SK-N-SH (cell line): ENCODE measurements at regions not wholly inside any gene's neighbourhood (a gene's known extent, or its start where the extent isn't known, plus 50 kb on each side); places are given as distances from the start of the nearest gene placed in this dataset.

Source experiments
- CTCF ChIA-PET: fragments of 300-600, 350-600 bp; formaldehyde crosslinking; extraction: SDS; loops from one replicate; lab custom pipeline; 2021; lab: Yijun Ruan, JAX
- POLR2A ChIA-PET: fragments of 350-600 bp; sonication (Branson Sonifier 250); formaldehyde crosslinking; extraction: SDS; loops from one replicate; lab custom pipeline; 2020; ENCODE audit warnings: antibody characterized with exemption, inconsistent platforms; lab: Yijun Ruan, JAX
- DNase-seq: peaks from one replicate; pipeline ENCODE4 v3.0.0; 2012
- H2AFZ ChIP-seq: fragments of 200-600 bp; sonication (generic); 2 replicates; pipeline ENCODE4 v1.8.1; 2016; ENCODE audit warnings: antibody characterized with exemption, mild to moderate bottlenecking, low read depth
- H3F3A ChIP-seq: fragments of 200-600 bp; sonication (generic); replicated peaks from 2 replicates; pipeline ENCODE3; 2016; ENCODE audit warnings: antibody characterized with exemption, mild to moderate bottlenecking; ENCODE audit not compliant: insufficient read depth
- H3K27ac ChIP-seq, 2 experiments: fragments of 200-500 bp in 1 of 2; fragments of 200-600 bp in 1 of 2; sonication (Bioruptor generic) in 1 of 2; sonication (generic), shearing (Covaris generic) in 1 of 2; 2 replicates each; pipeline versions ENCODE4 v1.5.1 to v1.6.1; 2014 to 2016; ENCODE audit warnings: low read depth in 2 of 2, inconsistent platforms in 1 of 2, low read length in 1 of 2, mild to moderate bottlenecking in 1 of 2, mixed read lengths in 1 of 2
- H3K27me3 ChIP-seq: fragments of 200-600 bp; sonication (generic), shearing (Covaris generic); 2 replicates; pipeline ENCODE4 v1.6.1; 2016; ENCODE audit warnings: mixed run types; ENCODE audit not compliant: insufficient read depth
- H3K36me3 ChIP-seq, 2 experiments: fragments of 200-500 bp in 1 of 2; fragments of 200-600 bp in 1 of 2; sonication (Bioruptor generic) in 1 of 2; sonication (generic) in 1 of 2; replicated peaks in 1 of 2; 2 replicates each; pipeline versions ENCODE3 to v1.5.1; 2014 to 2016; ENCODE audit warnings: low read length in 1 of 2, mild to moderate bottlenecking in 1 of 2; ENCODE audit not compliant: insufficient read depth in 2 of 2, control insufficient read depth in 1 of 2
- H3K4me1 ChIP-seq, 2 experiments: fragments of 200-500 bp in 1 of 2; fragments of 200-600 bp in 1 of 2; sonication (Bioruptor generic) in 1 of 2; sonication (generic), shearing (Covaris generic) in 1 of 2; 2 replicates each; pipeline versions ENCODE4 v1.5.1 to v1.6.1; 2014 to 2016; ENCODE audit warnings: low read depth in 1 of 2, low read length in 1 of 2, mixed run types in 1 of 2; ENCODE audit not compliant: insufficient read depth in 2 of 2, control insufficient read depth in 1 of 2
- H3K4me2 ChIP-seq: fragments of 200-600 bp; sonication (generic), shearing (Covaris generic); 2 replicates; pipeline ENCODE4 v1.6.1; 2017; ENCODE audit warnings: mixed run types
- H3K4me3 ChIP-seq, 2 experiments: fragments of 200-500 bp in 1 of 2; fragments of 200-600 bp in 1 of 2; sonication (Bioruptor generic) in 1 of 2; sonication (generic), shearing (Covaris generic) in 1 of 2; 2 replicates each; pipeline versions ENCODE4 v1.5.1 to v1.8.1; 2014 to 2016; ENCODE audit warnings: low read depth in 2 of 2, inconsistent platforms in 1 of 2, low read length in 1 of 2, mild to moderate bottlenecking in 1 of 2, mixed read lengths in 1 of 2, moderate library complexity in 1 of 2
- H3K79me2 ChIP-seq: fragments of 200-600 bp; sonication (generic); 2 replicates; pipeline ENCODE4 v1.8.1; 2017; ENCODE audit warnings: mild to moderate bottlenecking; ENCODE audit not compliant: insufficient read depth
- H3K9ac ChIP-seq: fragments of 200-600 bp; sonication (generic); 2 replicates; pipeline ENCODE4 v1.6.1; 2017; ENCODE audit warnings: mixed run types
- H3K9me2 ChIP-seq: fragments of 200-600 bp; sonication (generic); 2 replicates; pipeline ENCODE4 v1.6.1; 2017; ENCODE audit warnings: mixed run types
- H3K9me3 ChIP-seq: fragments of 200-600 bp; sonication (generic); 2 replicates; pipeline ENCODE4 v1.6.1; 2017; ENCODE audit warnings: mixed run types, mild to moderate bottlenecking, moderate library complexity
- H4K20me1 ChIP-seq: fragments of 200-600 bp; sonication (generic); 2 replicates; pipeline ENCODE4 v1.6.1; 2017; ENCODE audit warnings: mild to moderate bottlenecking, mixed run types; ENCODE audit not compliant: insufficient read depth
- CHD2 ChIP-seq: fragments of 150-350 bp; IDR thresholded peaks from 2 replicates; pipeline ENCODE4 v1.6.1; 2018; ENCODE audit warnings: low read length; ENCODE audit not compliant: partially characterized antibody
- ELF1 ChIP-seq: IDR thresholded peaks from 2 replicates; pipeline ENCODE4 v1.4.0; 2012
- FOSL2 ChIP-seq: IDR thresholded peaks from 2 replicates; pipeline ENCODE4 v1.4.0; 2012; ENCODE audit warnings: low read depth, mild to moderate bottlenecking, moderate library complexity, borderline replicate concordance
- FOXM1 ChIP-seq: IDR thresholded peaks from 2 replicates; pipeline ENCODE4 v1.4.0; 2012; ENCODE audit warnings: low read depth, mild to moderate bottlenecking
- GATA2 ChIP-seq: sonication (generic); formaldehyde crosslinking; IDR thresholded peaks from 2 replicates; pipeline ENCODE4 v1.5.0; 2020; ENCODE audit warnings: mild to moderate bottlenecking, missing genetic modification reagents
- MXI1 ChIP-seq: IDR thresholded peaks from 2 replicates; pipeline ENCODE4 v1.6.1; 2012; ENCODE audit warnings: mild to moderate bottlenecking, low read depth, low read length, improper control_type of control experiment
- NFIC ChIP-seq: IDR thresholded peaks from 2 replicates; pipeline ENCODE4 v1.4.0; 2012; ENCODE audit warnings: borderline replicate concordance
- NRF1 ChIP-seq: IDR thresholded peaks from 2 replicates; pipeline ENCODE4 v1.6.1; 2012; ENCODE audit warnings: low read depth, mild to moderate bottlenecking, low read length
- POLR2AphosphoS5 ChIP-seq: IDR thresholded peaks from 2 replicates; pipeline ENCODE4 v1.6.1; 2012; ENCODE audit warnings: low read depth, low read length
- RAD21 ChIP-seq: IDR thresholded peaks from 2 replicates; pipeline ENCODE4 v1.6.1; 2012; ENCODE audit warnings: mild to moderate bottlenecking, low read length
- RCOR1 ChIP-seq: fragments of 150-350 bp; IDR thresholded peaks from 2 replicates; pipeline ENCODE4 v1.6.1; 2017; ENCODE audit warnings: antibody characterized with exemption, low read length
- RXRA ChIP-seq: IDR thresholded peaks from 2 replicates; pipeline ENCODE4 v1.4.0; 2012; ENCODE audit warnings: low read depth, mild to moderate bottlenecking, borderline replicate concordance
- SMC3 ChIP-seq: IDR thresholded peaks from 2 replicates; pipeline ENCODE4 v1.6.1; 2012; ENCODE audit warnings: low read depth, low read length, improper control_type of control experiment
- TCF12 ChIP-seq: IDR thresholded peaks from 2 replicates; pipeline ENCODE4 v1.4.0; 2012
- TEAD4 ChIP-seq: IDR thresholded peaks from 2 replicates; pipeline ENCODE4 v1.4.0; 2012; ENCODE audit warnings: mild to moderate bottlenecking, borderline replicate concordance; ENCODE audit not compliant: insufficient read depth
- USF1 ChIP-seq: IDR thresholded peaks from 2 replicates; pipeline ENCODE4 v1.4.0; 2012; ENCODE audit warnings: low read depth, borderline replicate concordance
- USF2 ChIP-seq: fragments of 150-350 bp; IDR thresholded peaks from 2 replicates; pipeline ENCODE4 v1.6.1; 2017; ENCODE audit warnings: antibody characterized with exemption, low read length, low read depth, borderline replicate concordance
- WGBS: methylation state at CpG from one replicate; pipeline ENCODE4 v1.1.6; 2017; ENCODE audit warnings: low lambda C conversion rate; 5-methylcytosine and 5-hydroxymethylcytosine counted together
- TF ChIP-seq, protein P1 (sequence below): IDR thresholded peaks from 2 replicates; pipeline ENCODE4 v1.4.0; 2012; ENCODE audit warnings: low read depth
- TF ChIP-seq, protein P2 (sequence below): fragments of 150-350 bp; IDR thresholded peaks from 2 replicates; pipeline ENCODE4 v1.6.1; 2016; ENCODE audit warnings: mild to moderate bottlenecking, low read depth, low read length
- TF ChIP-seq, protein P3 (sequence below): IDR thresholded peaks from 2 replicates; pipeline ENCODE4 v1.4.0; 2012; ENCODE audit warnings: low read depth, borderline replicate concordance

DNA sequence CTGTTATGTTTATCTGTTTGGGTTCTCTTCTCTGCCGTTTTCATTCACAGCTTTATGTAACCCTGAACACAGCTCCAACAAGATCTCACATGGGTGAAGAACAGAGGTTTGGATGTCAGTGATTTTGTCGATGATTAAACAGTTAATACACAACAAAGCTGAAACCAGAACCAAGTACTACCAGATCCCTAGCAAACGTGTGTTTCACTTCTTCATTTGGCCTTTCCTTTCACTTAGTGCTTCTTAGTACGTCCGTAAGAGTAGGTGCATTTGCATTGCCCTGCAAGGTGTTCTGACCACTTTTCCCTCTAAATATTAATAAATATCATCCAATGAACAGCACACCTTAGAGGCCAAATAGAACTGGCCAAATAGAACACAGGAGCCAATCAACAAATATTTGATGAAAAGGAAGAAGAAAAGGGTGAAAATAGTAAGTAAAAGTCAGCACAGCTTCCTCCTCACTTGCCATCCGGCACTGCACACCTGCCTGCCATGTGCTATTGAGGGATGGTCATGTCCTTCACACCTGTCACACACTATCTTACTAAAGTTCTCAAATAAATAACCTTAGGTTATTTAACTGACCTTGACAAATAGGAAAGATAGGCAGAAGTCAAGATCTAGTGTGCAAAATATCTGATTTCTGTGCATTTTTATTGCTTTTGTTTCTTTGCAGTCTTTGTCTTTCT is 252.6 kb upstream of the ANKRD30A start:
- H3K4me2 ChIP-seq, result no peak overlapping the region
- POLR2A ChIA-PET, result no interaction called here

DNA sequence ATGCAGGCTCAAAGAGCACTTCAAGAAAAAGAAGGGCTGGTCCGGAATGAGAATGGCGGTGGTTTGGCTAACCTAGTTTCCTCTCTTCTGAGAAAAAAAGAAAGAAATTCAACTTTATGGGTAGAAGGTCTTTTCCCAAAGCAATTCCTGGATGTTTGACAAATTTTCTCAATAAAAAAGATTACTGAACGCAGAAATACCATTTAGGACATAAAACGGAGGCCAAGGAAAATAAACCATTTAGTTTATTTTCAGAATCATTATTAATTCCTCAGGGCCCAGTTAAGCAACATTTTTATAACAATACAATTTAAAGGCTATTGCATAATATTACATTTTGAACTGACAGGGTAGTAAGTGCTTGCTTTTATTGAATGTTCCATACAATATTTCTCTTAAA is 284.6 kb upstream of the ANKRD30A start:
- no peak overlapping the region for H3K4me2 ChIP-seq
- CTCF ChIA-PET, result no interaction called here
- no peaks in the 10 kb centered on the region for H3K4me1 ChIP-seq
- no peak overlapping the region for H3K4me3 ChIP-seq
- no peak for DNase-seq
- H3K9ac ChIP-seq, result no peak overlapping the region
- H3K79me2 ChIP-seq, result no peaks in the 10 kb centered on the region
- H3F3A ChIP-seq, result no peaks in the 10 kb centered on the region
- 75% methylated on average over 4 of the region's 4 CpGs for WGBS
- H3K9me2 ChIP-seq, result no peaks in the 10 kb centered on the region
- POLR2A ChIA-PET, result no interaction called here
- no peak overlapping the region for H2AFZ ChIP-seq
- no peaks in the 10 kb centered on the region; the same call in 1 of the 2 replicates for H3K27me3 ChIP-seq
- H4K20me1 ChIP-seq, result no peaks in the 10 kb centered on the region
- no peak overlapping the region for H3K27ac ChIP-seq
- H3K9me3 ChIP-seq, result no peaks in the 10 kb centered on the region
- TF ChIP-seq MXI1, result no peak
- TF ChIP-seq, protein P1, sequence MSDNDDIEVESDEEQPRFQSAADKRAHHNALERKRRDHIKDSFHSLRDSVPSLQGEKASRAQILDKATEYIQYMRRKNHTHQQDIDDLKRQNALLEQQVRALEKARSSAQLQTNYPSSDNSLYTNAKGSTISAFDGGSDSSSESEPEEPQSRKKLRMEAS, result no peak
- TF ChIP-seq FOSL2, result no peak
- no peak for TF ChIP-seq ELF1
- no peak for TF ChIP-seq GATA2 (CRISPR knock-in tag)
- no peak for TF ChIP-seq USF1
- no peak for TF ChIP-seq NFIC
- no peak for TF ChIP-seq RCOR1
- no peak for TF ChIP-seq FOXM1
- no peak for TF ChIP-seq TEAD4
- TF ChIP-seq SMC3, result no peak
- no peak for TF ChIP-seq USF2
- TF ChIP-seq RXRA, result no peak
- no peak for TF ChIP-seq POLR2AphosphoS5
- TF ChIP-seq, protein P2, sequence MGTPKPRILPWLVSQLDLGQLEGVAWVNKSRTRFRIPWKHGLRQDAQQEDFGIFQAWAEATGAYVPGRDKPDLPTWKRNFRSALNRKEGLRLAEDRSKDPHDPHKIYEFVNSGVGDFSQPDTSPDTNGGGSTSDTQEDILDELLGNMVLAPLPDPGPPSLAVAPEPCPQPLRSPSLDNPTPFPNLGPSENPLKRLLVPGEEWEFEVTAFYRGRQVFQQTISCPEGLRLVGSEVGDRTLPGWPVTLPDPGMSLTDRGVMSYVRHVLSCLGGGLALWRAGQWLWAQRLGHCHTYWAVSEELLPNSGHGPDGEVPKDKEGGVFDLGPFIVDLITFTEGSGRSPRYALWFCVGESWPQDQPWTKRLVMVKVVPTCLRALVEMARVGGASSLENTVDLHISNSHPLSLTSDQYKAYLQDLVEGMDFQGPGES, result no peak
- TF ChIP-seq, protein P3, sequence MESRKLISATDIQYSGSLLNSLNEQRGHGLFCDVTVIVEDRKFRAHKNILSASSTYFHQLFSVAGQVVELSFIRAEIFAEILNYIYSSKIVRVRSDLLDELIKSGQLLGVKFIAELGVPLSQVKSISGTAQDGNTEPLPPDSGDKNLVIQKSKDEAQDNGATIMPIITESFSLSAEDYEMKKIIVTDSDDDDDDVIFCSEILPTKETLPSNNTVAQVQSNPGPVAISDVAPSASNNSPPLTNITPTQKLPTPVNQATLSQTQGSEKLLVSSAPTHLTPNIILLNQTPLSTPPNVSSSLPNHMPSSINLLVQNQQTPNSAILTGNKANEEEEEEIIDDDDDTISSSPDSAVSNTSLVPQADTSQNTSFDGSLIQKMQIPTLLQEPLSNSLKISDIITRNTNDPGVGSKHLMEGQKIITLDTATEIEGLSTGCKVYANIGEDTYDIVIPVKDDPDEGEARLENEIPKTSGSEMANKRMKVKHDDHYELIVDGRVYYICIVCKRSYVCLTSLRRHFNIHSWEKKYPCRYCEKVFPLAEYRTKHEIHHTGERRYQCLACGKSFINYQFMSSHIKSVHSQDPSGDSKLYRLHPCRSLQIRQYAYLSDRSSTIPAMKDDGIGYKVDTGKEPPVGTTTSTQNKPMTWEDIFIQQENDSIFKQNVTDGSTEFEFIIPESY, result no peak
- TF ChIP-seq CHD2, result no peak
- no peaks in the 10 kb centered on the region for H3K36me3 ChIP-seq

More for the DNA sequence above, 252.6 kb upstream of the ANKRD30A start:
- no peaks in the 10 kb centered on the region for H3K9me2 ChIP-seq
- TF ChIP-seq TCF12, result no peak
- no peak for TF ChIP-seq RAD21
- TF ChIP-seq RCOR1, result no peak
- no peak for TF ChIP-seq FOSL2
- TF ChIP-seq NRF1, result no peak
- H3K9me3 ChIP-seq, result no peaks in the 10 kb centered on the region
- no peak overlapping the region for H3K27ac ChIP-seq
- no peaks in the 10 kb centered on the region for H3K4me1 ChIP-seq
- H2AFZ ChIP-seq, result no peak overlapping the region
- H4K20me1 ChIP-seq, result no peaks in the 10 kb centered on the region
- no peak overlapping the region for H3K4me3 ChIP-seq
- 52% methylated on average over 6 of the region's 6 CpGs for WGBS
- H3K36me3 ChIP-seq, result no peaks in the 10 kb centered on the region
- H3K79me2 ChIP-seq, result no peaks in the 10 kb centered on the region
- no peaks in the 10 kb centered on the region for H3F3A ChIP-seq
- DNase-seq, result no peak
- peaks cover 3% of the 10 kb centered on the region; the same call in 1 of the 2 replicates for H3K27me3 ChIP-seq
- H3K9ac ChIP-seq, result no peak overlapping the region
- CTCF ChIA-PET, result interaction anchor here (0.6 to 1.5 kb wide), 3 partner anchors 8 to 1237 kb away, joined by 3 to 8 read pairs (median 3); no protein-coding TSS in a partner anchor
